HEK293 (cell line): ENCODE measurements at regions not wholly inside any gene's neighbourhood (a gene's known extent, or its start where the extent isn't known, plus 50 kb on each side); places are given as distances from the start of the nearest gene placed in this dataset.

Source experiments
- GFI1B ChIP-seq: fragments of 450-650 bp; formaldehyde crosslinking; IDR thresholded peaks from 2 replicates; pipeline ENCODE4 v1.5.1; 2016; ENCODE audit warnings: missing biosample characterization, missing genetic modification characterization
- MYNN ChIP-seq: fragments of 450-650 bp; formaldehyde crosslinking; IDR thresholded peaks from 2 replicates; pipeline ENCODE4 v1.5.1; 2016; ENCODE audit warnings: missing biosample characterization, missing genetic modification characterization, borderline replicate concordance
- OSR2 ChIP-seq: fragments of 450-650 bp; formaldehyde crosslinking; IDR thresholded peaks from 2 replicates; pipeline ENCODE4 v1.5.1; 2016; ENCODE audit warnings: missing biosample characterization, missing genetic modification characterization
- RBAK ChIP-seq: fragments of 450-650 bp; formaldehyde crosslinking; IDR thresholded peaks from 2 replicates; pipeline ENCODE4 v1.5.1; 2016; ENCODE audit warnings: missing biosample characterization, missing genetic modification characterization
- SP3 ChIP-seq: fragments of 450-650 bp; formaldehyde crosslinking; IDR thresholded peaks from 2 replicates; pipeline ENCODE4 v1.5.1; 2016; ENCODE audit warnings: missing biosample characterization, missing genetic modification characterization
- TCF7L2 ChIP-seq: IDR thresholded peaks from 2 replicates; pipeline ENCODE4 v1.6.1; 2011; ENCODE audit warnings: low read depth, mild to moderate bottlenecking, inconsistent platforms, low read length, moderate library complexity, borderline replicate concordance
- ZNF10 ChIP-seq: fragments of 450-650 bp; formaldehyde crosslinking; IDR thresholded peaks from 2 replicates; pipeline ENCODE4 v1.5.1; 2017; ENCODE audit warnings: missing biosample characterization, missing genetic modification characterization
- ZNF184 ChIP-seq: fragments of 450-650 bp; IDR thresholded peaks from 2 replicates; pipeline ENCODE4 v1.5.1; 2018; ENCODE audit warnings: missing biosample characterization, mild to moderate bottlenecking, missing genetic modification characterization
- ZNF670 ChIP-seq: fragments of 450-650 bp; formaldehyde crosslinking; IDR thresholded peaks from 2 replicates; pipeline ENCODE4 v1.5.1; 2016; ENCODE audit warnings: missing biosample characterization, missing genetic modification characterization, low read depth
- ZNF792 ChIP-seq: fragments of 450-650 bp; formaldehyde crosslinking; IDR thresholded peaks from 2 replicates; pipeline ENCODE4 v1.5.1; 2016; ENCODE audit warnings: missing biosample characterization, missing genetic modification characterization
- TF ChIP-seq, protein P1 (sequence below): fragments of 450-650 bp; formaldehyde crosslinking; IDR thresholded peaks from 2 replicates; pipeline ENCODE4 v1.5.1; 2016; ENCODE audit warnings: missing biosample characterization, missing genetic modification characterization, low read depth
- TF ChIP-seq, protein P2 (sequence below): fragments of 450-650 bp; formaldehyde crosslinking; IDR thresholded peaks from 2 replicates; pipeline ENCODE4 v1.5.1; 2016; ENCODE audit warnings: missing biosample characterization, missing genetic modification characterization
- TF ChIP-seq, protein P3 (sequence below): fragments of 450-650 bp; formaldehyde crosslinking; IDR thresholded peaks from 2 replicates; pipeline ENCODE4 v1.5.1; 2017; ENCODE audit warnings: missing biosample characterization, mild to moderate bottlenecking, missing genetic modification characterization, moderate library complexity

DNA sequence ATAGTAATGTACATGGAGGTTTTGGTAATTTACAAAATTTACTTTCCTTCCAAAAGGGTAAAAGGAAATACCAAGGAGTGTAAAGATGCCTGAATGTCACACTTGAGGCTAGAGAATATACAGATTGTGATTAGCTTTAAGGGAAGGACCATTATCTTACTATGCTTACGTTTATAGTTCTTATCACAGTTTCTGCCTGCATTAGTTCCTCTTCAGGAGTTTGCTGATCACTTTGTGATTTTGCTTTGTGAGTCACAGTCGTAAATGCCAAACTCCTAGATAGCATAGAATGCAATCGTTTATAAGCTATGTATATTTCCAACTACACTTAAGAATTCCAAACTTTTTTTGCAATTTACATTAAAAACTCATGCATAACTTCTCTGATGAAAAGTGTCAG lies 1034.6 kb downstream of the DIPK2A start:
- TF ChIP-seq, protein P1, sequence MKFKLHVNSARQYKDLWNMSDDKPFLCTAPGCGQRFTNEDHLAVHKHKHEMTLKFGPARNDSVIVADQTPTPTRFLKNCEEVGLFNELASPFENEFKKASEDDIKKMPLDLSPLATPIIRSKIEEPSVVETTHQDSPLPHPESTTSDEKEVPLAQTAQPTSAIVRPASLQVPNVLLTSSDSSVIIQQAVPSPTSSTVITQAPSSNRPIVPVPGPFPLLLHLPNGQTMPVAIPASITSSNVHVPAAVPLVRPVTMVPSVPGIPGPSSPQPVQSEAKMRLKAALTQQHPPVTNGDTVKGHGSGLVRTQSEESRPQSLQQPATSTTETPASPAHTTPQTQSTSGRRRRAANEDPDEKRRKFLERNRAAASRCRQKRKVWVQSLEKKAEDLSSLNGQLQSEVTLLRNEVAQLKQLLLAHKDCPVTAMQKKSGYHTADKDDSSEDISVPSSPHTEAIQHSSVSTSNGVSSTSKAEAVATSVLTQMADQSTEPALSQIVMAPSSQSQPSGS (tag by site-specific recombination), result no peak
- TF ChIP-seq, protein P2, sequence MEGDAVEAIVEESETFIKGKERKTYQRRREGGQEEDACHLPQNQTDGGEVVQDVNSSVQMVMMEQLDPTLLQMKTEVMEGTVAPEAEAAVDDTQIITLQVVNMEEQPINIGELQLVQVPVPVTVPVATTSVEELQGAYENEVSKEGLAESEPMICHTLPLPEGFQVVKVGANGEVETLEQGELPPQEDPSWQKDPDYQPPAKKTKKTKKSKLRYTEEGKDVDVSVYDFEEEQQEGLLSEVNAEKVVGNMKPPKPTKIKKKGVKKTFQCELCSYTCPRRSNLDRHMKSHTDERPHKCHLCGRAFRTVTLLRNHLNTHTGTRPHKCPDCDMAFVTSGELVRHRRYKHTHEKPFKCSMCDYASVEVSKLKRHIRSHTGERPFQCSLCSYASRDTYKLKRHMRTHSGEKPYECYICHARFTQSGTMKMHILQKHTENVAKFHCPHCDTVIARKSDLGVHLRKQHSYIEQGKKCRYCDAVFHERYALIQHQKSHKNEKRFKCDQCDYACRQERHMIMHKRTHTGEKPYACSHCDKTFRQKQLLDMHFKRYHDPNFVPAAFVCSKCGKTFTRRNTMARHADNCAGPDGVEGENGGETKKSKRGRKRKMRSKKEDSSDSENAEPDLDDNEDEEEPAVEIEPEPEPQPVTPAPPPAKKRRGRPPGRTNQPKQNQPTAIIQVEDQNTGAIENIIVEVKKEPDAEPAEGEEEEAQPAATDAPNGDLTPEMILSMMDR (tag by site-specific recombination), result no peak
- TF ChIP-seq MYNN, result no peak
- no peak for TF ChIP-seq ZNF670 (tag by site-specific recombination)
- TF ChIP-seq SP3 (tag by site-specific recombination), result no peak
- TF ChIP-seq, protein P3, sequence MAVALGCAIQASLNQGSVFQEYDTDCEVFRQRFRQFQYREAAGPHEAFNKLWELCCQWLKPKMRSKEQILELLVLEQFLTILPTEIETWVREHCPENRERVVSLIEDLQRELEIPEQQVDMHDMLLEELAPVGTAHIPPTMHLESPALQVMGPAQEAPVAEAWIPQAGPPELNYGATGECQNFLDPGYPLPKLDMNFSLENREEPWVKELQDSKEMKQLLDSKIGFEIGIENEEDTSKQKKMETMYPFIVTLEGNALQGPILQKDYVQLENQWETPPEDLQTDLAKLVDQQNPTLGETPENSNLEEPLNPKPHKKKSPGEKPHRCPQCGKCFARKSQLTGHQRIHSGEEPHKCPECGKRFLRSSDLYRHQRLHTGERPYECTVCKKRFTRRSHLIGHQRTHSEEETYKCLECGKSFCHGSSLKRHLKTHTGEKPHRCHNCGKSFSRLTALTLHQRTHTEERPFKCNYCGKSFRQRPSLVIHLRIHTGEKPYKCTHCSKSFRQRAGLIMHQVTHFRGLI (tag by site-specific recombination), result no peak
- no peak for TF ChIP-seq RBAK (tag by site-specific recombination)
- no peak for TF ChIP-seq OSR2 (tag by site-specific recombination)
- TF ChIP-seq ZNF10 (tag by site-specific recombination), result no peak
- TF ChIP-seq ZNF792, result no peak
- TF ChIP-seq ZNF184 (tag by site-specific recombination), result no peak
- no peak for TF ChIP-seq TCF7L2
- no peak for TF ChIP-seq GFI1B (tag by site-specific recombination)
